Erythroblast (primary cell): ENCODE measurements at regions not wholly inside any gene's neighbourhood (a gene's known extent, or its start where the extent isn't known, plus 50 kb on each side); places are given as distances from the start of the nearest gene placed in this dataset.

Experiments used
- GATA1 ChIP-seq: IDR thresholded peaks from 2 replicates; pipeline ENCODE4 v1.6.1; 2011; ENCODE audit warnings: low read depth, mild to moderate bottlenecking, control low read depth, low read length, moderate library complexity
- POLR2A ChIP-seq: IDR thresholded peaks from 2 replicates; pipeline ENCODE4 v1.6.1; 2011; ENCODE audit warnings: mild to moderate bottlenecking, low read length

GRCh38 chr2:189959450-189959849 is 103.1 kb downstream of the MSTN start:
- no peak for TF ChIP-seq POLR2A
- TF ChIP-seq GATA1, result no peak
